Gastroesophageal sphincter (tissue), 3 donors: ENCODE measurements at regions not wholly inside any gene's neighbourhood (a gene's known extent, or its start where the extent isn't known, plus 50 kb on each side); places are given as distances from the start of the nearest gene placed in this dataset.

ENCODE experiments used
- POLR2A ChIP-seq, 2 donors: fragments of 450-650 bp; IDR thresholded peaks; one replicate each; pipeline ENCODE4 v1.6.1; 2017; ENCODE audit warnings: antibody characterized with exemption in 2 of 2, mild to moderate bottlenecking in 2 of 2, moderate library complexity in 1 of 2
- TF ChIP-seq, protein P1 (sequence below), 4 experiments: fragments of 200-600 bp in 2 of 4; fragments of 450-650 bp in 2 of 4; sonication (generic) in 1 of 4; IDR thresholded peaks; one replicate each; pipeline ENCODE4 v1.5.1; 2017 to 2019; ENCODE audit warnings: antibody characterized with exemption in 4 of 4, mild to moderate bottlenecking in 2 of 4, moderate library complexity in 2 of 4

- TF ChIP-seq, protein P1, sequence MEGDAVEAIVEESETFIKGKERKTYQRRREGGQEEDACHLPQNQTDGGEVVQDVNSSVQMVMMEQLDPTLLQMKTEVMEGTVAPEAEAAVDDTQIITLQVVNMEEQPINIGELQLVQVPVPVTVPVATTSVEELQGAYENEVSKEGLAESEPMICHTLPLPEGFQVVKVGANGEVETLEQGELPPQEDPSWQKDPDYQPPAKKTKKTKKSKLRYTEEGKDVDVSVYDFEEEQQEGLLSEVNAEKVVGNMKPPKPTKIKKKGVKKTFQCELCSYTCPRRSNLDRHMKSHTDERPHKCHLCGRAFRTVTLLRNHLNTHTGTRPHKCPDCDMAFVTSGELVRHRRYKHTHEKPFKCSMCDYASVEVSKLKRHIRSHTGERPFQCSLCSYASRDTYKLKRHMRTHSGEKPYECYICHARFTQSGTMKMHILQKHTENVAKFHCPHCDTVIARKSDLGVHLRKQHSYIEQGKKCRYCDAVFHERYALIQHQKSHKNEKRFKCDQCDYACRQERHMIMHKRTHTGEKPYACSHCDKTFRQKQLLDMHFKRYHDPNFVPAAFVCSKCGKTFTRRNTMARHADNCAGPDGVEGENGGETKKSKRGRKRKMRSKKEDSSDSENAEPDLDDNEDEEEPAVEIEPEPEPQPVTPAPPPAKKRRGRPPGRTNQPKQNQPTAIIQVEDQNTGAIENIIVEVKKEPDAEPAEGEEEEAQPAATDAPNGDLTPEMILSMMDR (IDR thresholded peaks at IDR 0.05), result no peak
- no peak for TF ChIP-seq POLR2A (IDR thresholded peaks at IDR 0.05)
Observed at GRCh38 chr4:100823993-100824323, 306.1 kb upstream of the EMCN start.
